ENCODE measurements at regions not wholly inside any gene's neighbourhood (a gene's known extent, or its start where the extent isn't known, plus 50 kb on each side); places are given as distances from the start of the nearest gene placed in this dataset.

GRCh38 chr3:64995857-64996551 is 308.2 kb upstream of the ADAMTS9 start:
- no peak for TF ChIP-seq NR2C1 (IDR thresholded peaks at IDR 0.05)
- TF ChIP-seq CTCF (IDR thresholded peaks at IDR 0.05 in 2 of 3, conservative IDR thresholded peaks at IDR 0.05 in 1 of 3; ENCODE audit: control insufficient read depth in 2 of 3, extremely low read depth in 1 of 3, insufficient read depth in 1 of 3, low read depth in 3 of 3, low read length in 3 of 3): no peak
- TF ChIP-seq SUZ12 (IDR thresholded peaks at IDR 0.05; ENCODE audit: unreplicated experiment): no peak
- TF ChIP-seq ZBTB4 (CRISPR knock-in tag; IDR thresholded peaks at IDR 0.05): no peak
- TF ChIP-seq ESRRA (IDR thresholded peaks at IDR 0.05; ENCODE audit: low read length): no peak
- no peak for TF ChIP-seq POLR2A (IDR thresholded peaks at IDR 0.05; ENCODE audit: low read depth, low read length)
- no peak for TF ChIP-seq SMARCA5 (IDR thresholded peaks at IDR 0.05)
- no peak for TF ChIP-seq SMC3 (IDR thresholded peaks at IDR 0.05; ENCODE audit: borderline replicate concordance, low read length)

Measured in GM12878 (cell line).